ENCODE measurements at regions not wholly inside any gene's neighbourhood (a gene's known extent, or its start where the extent isn't known, plus 50 kb on each side); places are given as distances from the start of the nearest gene placed in this dataset.

DNA sequence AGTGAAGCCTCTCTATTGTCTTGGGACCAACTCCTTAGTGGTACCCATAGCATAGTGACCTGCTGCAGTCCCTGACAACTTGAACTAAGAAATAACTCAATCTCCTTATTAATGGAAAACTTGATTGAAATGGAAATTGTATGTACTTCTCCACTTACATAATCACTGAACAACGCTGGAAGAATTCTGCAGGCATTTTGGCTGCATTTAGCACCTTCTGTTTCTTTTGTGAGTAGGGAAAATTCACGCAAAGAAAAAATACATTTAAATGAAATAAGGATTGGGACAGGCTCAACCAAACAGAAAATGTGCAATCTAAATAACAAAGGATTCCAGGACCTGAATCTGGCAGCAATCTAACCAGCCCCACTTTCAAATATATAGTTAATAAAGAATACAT, 126.9 kb upstream of the GHITM start:
- TF ChIP-seq, protein P1, sequence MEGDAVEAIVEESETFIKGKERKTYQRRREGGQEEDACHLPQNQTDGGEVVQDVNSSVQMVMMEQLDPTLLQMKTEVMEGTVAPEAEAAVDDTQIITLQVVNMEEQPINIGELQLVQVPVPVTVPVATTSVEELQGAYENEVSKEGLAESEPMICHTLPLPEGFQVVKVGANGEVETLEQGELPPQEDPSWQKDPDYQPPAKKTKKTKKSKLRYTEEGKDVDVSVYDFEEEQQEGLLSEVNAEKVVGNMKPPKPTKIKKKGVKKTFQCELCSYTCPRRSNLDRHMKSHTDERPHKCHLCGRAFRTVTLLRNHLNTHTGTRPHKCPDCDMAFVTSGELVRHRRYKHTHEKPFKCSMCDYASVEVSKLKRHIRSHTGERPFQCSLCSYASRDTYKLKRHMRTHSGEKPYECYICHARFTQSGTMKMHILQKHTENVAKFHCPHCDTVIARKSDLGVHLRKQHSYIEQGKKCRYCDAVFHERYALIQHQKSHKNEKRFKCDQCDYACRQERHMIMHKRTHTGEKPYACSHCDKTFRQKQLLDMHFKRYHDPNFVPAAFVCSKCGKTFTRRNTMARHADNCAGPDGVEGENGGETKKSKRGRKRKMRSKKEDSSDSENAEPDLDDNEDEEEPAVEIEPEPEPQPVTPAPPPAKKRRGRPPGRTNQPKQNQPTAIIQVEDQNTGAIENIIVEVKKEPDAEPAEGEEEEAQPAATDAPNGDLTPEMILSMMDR (IDR thresholded peaks at IDR 0.05; ENCODE audit: insufficient read depth, low read length, poor library complexity, severe bottlenecking) = no peak
- TF ChIP-seq EZH2phosphoT487 (conservative IDR thresholded peaks at IDR 0.05; ENCODE audit: low read length) = no peak

Data from SU-DHL-6 (cell line).